Mesendoderm (in vitro differentiated cells): ENCODE measurements at regions not wholly inside any gene's neighbourhood (a gene's known extent, or its start where the extent isn't known, plus 50 kb on each side); places are given as distances from the start of the nearest gene placed in this dataset.
A peak's percentile ranks its signal among the peaks of the same experiment; 100 is the strongest.

Experiments used
- DNase-seq: peaks from one replicate; pipeline ENCODE4 v3.0.0; 2013
- H2AK5ac ChIP-seq: 2 replicates; pipeline ENCODE4 v1.6.1; 2013; ENCODE audit warnings: low read length, inconsistent platforms
- H2BK120ac ChIP-seq: 2 replicates; pipeline ENCODE4 v1.6.1; 2013; ENCODE audit warnings: low read depth, mild to moderate bottlenecking, low read length, moderate library complexity, mixed read lengths
- H2BK15ac ChIP-seq: replicated peaks from 2 replicates; pipeline ENCODE4 v1.6.1; 2013; ENCODE audit warnings: low read depth, mild to moderate bottlenecking, moderate library complexity
- H2BK5ac ChIP-seq: 2 replicates; pipeline ENCODE4 v1.6.1; 2013; ENCODE audit warnings: low read length, inconsistent platforms
- H3K18ac ChIP-seq: 2 replicates; pipeline ENCODE4 v1.6.1; 2013; ENCODE audit warnings: mild to moderate bottlenecking, low read length, mixed read lengths
- H3K23ac ChIP-seq: one replicate; pipeline ENCODE4 v1.6.1; 2013; ENCODE audit warnings: low read length
- H3K27ac ChIP-seq: 2 replicates; pipeline ENCODE4 v1.5.1; 2013; ENCODE audit warnings: low read depth, mild to moderate bottlenecking, inconsistent platforms, low read length, moderate library complexity
- H3K27me3 ChIP-seq: 2 replicates; pipeline ENCODE4 v1.6.1; 2013; ENCODE audit warnings: low read length, control low read depth, mild to moderate bottlenecking, inconsistent platforms; ENCODE audit not compliant: insufficient read depth, poor library complexity
- H3K36me3 ChIP-seq: 2 replicates; pipeline ENCODE4 v1.6.1; 2013; ENCODE audit warnings: low read length, inconsistent platforms; ENCODE audit not compliant: control insufficient read depth, insufficient read depth
- H3K4ac ChIP-seq: one replicate; pipeline ENCODE4 v1.6.1; 2013; ENCODE audit warnings: low read depth, mild to moderate bottlenecking, low read length, moderate library complexity
- H3K4me1 ChIP-seq: 2 replicates; pipeline ENCODE4 v1.6.1; 2013; ENCODE audit warnings: low read depth, low read length, inconsistent platforms; ENCODE audit not compliant: control insufficient read depth
- H3K4me2 ChIP-seq: 2 replicates; pipeline ENCODE4 v1.6.1; 2013; ENCODE audit warnings: low read length
- H3K4me3 ChIP-seq: 2 replicates; pipeline ENCODE4 v1.5.1; 2013; ENCODE audit warnings: mild to moderate bottlenecking, low read length
- H3K56ac ChIP-seq: one replicate; pipeline ENCODE4 v1.6.1; 2013; ENCODE audit warnings: low read length
- H3K79me1 ChIP-seq: 2 replicates; pipeline ENCODE4 v1.6.1; 2013; ENCODE audit warnings: low read length, inconsistent platforms
- H3K79me2 ChIP-seq: 2 replicates; pipeline ENCODE4 v1.6.1; 2013; ENCODE audit warnings: mild to moderate bottlenecking, low read length; ENCODE audit not compliant: control insufficient read depth, insufficient read depth
- H3K9ac ChIP-seq: 2 replicates; pipeline ENCODE4 v1.6.1; 2013; ENCODE audit warnings: low read length, inconsistent platforms
- H4K5ac ChIP-seq: one replicate; pipeline ENCODE4 v1.6.1; 2013; ENCODE audit warnings: low read length
- H4K8ac ChIP-seq: one replicate; pipeline ENCODE4 v1.6.1; 2013; ENCODE audit warnings: low read depth, mild to moderate bottlenecking, control low read depth, low read length, moderate library complexity
- WGBS: extraction: QIAGEN DNeasy Blood & Tissue Kit; methylation state at CpG from one replicate; pipeline ENCODE4 v1.1.7; 2013; ENCODE audit warnings: low lambda C conversion rate, missing lambda C conversion rate; ENCODE audit not compliant: insufficient coverage; ENCODE audit errors: extremely low coverage; 5-methylcytosine and 5-hydroxymethylcytosine counted together

DNA sequence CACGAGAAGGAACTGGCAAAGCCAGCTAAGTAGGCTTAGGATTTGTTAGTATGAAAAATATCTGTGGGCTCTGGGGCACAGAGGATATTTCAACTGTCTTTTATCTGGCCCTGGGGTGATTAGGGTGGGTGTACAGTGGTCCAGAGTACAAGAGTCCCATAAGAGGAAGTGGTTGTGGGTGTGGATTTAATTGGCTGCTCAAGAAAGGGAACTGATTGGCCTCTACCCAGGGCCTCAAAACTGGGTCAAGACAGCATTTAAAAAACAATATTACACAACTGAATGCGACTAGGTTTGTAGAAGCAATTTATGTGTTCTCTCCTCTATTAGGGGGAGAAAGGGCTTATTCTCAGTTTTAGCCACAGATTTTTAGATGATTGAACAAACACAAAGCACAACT is 1353.4 kb upstream of the WWC1 start:
- no peaks in the 10 kb centered on the region for H3K36me3 ChIP-seq
- no peak for DNase-seq
- no peak overlapping the region for H3K4me3 ChIP-seq
- no peaks in the 10 kb centered on the region for H3K79me2 ChIP-seq
- H2BK5ac ChIP-seq, result no peak overlapping the region
- no CpG with 5 or more reads among the region's 2 CpGs for WGBS
- H4K8ac ChIP-seq, result no peak overlapping the region
- H2BK15ac ChIP-seq, result no peak overlapping the region
- no peak overlapping the region for H3K4ac ChIP-seq
- H3K4me2 ChIP-seq, result no peak overlapping the region
- H4K5ac ChIP-seq, result no peak overlapping the region
- no peak overlapping the region for H2AK5ac ChIP-seq
- H3K4me1 ChIP-seq, result no peaks in the 10 kb centered on the region
- no peaks in the 10 kb centered on the region for H3K27me3 ChIP-seq
- no peak overlapping the region for H2BK120ac ChIP-seq
- H3K23ac ChIP-seq, result no peak overlapping the region
- no peak overlapping the region for H3K56ac ChIP-seq
- no peak overlapping the region for H3K9ac ChIP-seq
- H3K18ac ChIP-seq, result no peak overlapping the region
- H3K27ac ChIP-seq, result no peak overlapping the region
- no peaks in the 10 kb centered on the region for H3K79me1 ChIP-seq

DNA sequence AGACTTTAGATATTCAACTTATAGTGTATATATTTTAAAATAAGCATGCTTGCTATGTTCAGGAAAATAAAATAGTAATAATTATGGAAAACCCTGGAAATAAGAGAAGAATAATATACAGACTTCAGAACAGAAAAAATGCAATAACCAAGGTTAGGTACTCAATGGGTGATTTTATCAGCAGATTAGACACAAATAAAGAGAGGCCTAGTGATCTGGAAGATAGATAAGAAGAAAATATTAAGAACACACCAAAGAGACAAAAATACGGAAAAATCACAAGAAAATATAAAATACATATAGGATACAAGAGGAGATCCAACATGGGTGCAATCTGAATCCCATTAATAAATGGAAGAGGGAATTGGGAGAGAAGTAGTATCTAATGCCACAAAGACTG is 1348.5 kb upstream of the WWC1 start:
- H4K8ac ChIP-seq, result no peak overlapping the region
- no peak overlapping the region for H2AK5ac ChIP-seq
- H3K4me3 ChIP-seq, result no peak overlapping the region
- no peak overlapping the region for H3K27ac ChIP-seq
- H3K79me1 ChIP-seq, result no peaks in the 10 kb centered on the region
- H3K4ac ChIP-seq, result no peak overlapping the region
- no peaks in the 10 kb centered on the region for H3K4me1 ChIP-seq
- no peak overlapping the region for H3K18ac ChIP-seq
- no peak overlapping the region for H3K23ac ChIP-seq
- WGBS, result no CpG with 5 or more reads among the region's 1 CpG
- H3K56ac ChIP-seq, result no peak overlapping the region
- H4K5ac ChIP-seq, result no peak overlapping the region
- DNase-seq, result no peak
- no peak overlapping the region for H2BK5ac ChIP-seq
- H2BK120ac ChIP-seq, result no peak overlapping the region
- no peaks in the 10 kb centered on the region for H3K36me3 ChIP-seq
- H2BK15ac ChIP-seq, result no peak overlapping the region
- H3K27me3 ChIP-seq, result no peaks in the 10 kb centered on the region
- no peaks in the 10 kb centered on the region for H3K79me2 ChIP-seq
- H3K9ac ChIP-seq, result no peak overlapping the region
- H3K4me2 ChIP-seq, result no peak overlapping the region

DNA sequence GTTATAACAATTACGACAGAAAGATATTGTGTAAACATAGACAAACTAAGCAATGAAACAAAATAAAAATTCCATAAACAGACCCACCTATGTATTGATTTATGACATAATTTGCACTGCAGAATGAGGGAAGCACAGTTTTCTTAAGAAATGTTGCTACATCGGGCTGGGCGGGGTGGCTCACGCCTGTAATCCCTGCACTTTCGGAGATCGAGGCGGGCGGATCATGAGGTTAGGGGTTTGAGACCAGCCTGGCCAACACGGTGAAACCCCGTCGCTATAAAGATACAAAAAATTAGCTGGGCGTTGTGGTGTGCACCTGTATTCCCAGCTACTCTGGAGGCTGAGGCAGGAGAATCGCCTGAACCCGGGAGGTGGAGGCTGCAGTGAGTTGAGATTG is 1344.4 kb upstream of the WWC1 start:
- DNase-seq, result no peak
- H3K9ac ChIP-seq, result no peak overlapping the region
- no peaks in the 10 kb centered on the region for H3K27me3 ChIP-seq
- H3K79me2 ChIP-seq, result no peaks in the 10 kb centered on the region
- H4K5ac ChIP-seq, result no peak overlapping the region
- H2AK5ac ChIP-seq, result no peak overlapping the region
- no peaks in the 10 kb centered on the region for H3K4me1 ChIP-seq
- no peak overlapping the region for H2BK5ac ChIP-seq
- no peaks in the 10 kb centered on the region for H3K79me1 ChIP-seq
- no peak overlapping the region for H2BK15ac ChIP-seq
- WGBS, result no CpG with 5 or more reads among the region's 14 CpGs
- H3K18ac ChIP-seq, result no peak overlapping the region
- H3K4ac ChIP-seq, result no peak overlapping the region
- H2BK120ac ChIP-seq, result no peak overlapping the region
- H3K4me2 ChIP-seq, result no peak overlapping the region
- no peaks in the 10 kb centered on the region for H3K36me3 ChIP-seq
- no peak overlapping the region for H3K56ac ChIP-seq
- H3K23ac ChIP-seq, result no peak overlapping the region
- H3K4me3 ChIP-seq, result no peak overlapping the region
- H4K8ac ChIP-seq, result no peak overlapping the region
- H3K27ac ChIP-seq, result no peak overlapping the region

DNA sequence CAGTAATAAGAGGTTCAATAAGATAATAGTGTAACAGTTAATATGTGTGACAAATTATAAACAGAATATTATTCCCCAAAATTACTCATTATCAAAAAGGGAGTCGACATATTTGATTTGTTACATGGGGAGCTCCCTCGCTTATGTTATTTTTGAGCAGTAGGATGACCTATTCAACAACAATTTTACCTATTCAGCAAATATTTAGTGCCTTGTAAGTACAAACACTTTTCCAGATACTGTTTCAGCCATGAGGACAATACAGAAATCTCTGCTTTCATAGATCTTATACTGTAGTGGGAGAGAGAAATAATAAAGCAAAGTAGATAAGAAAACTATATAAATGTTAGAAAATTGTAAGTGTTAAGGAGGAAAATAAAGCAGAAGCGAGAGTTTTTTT is 1342.8 kb upstream of the WWC1 start:
- H3K4me1 ChIP-seq, result peaks cover 5% of the 10 kb centered on the region
- no peaks in the 10 kb centered on the region for H3K36me3 ChIP-seq
- no peak overlapping the region for H3K18ac ChIP-seq
- no peak overlapping the region for H2AK5ac ChIP-seq
- H4K8ac ChIP-seq, result no peak overlapping the region
- H3K27me3 ChIP-seq, result no peaks in the 10 kb centered on the region
- WGBS, result 100% methylated on average over 1 of the region's 3 CpGs
- H3K79me2 ChIP-seq, result no peaks in the 10 kb centered on the region
- H3K79me1 ChIP-seq, result no peaks in the 10 kb centered on the region
- H3K23ac ChIP-seq, result no peak overlapping the region
- H3K56ac ChIP-seq, result no peak overlapping the region
- H2BK5ac ChIP-seq, result no peak overlapping the region
- no peak overlapping the region for H3K9ac ChIP-seq
- H3K27ac ChIP-seq, result no peak overlapping the region
- H3K4me3 ChIP-seq, result no peak overlapping the region
- H3K4me2 ChIP-seq, result no peak overlapping the region
- no peak overlapping the region for H4K5ac ChIP-seq
- no peak overlapping the region for H2BK120ac ChIP-seq
- DNase-seq, result no peak
- H3K4ac ChIP-seq, result no peak overlapping the region
- no peak overlapping the region for H2BK15ac ChIP-seq

DNA sequence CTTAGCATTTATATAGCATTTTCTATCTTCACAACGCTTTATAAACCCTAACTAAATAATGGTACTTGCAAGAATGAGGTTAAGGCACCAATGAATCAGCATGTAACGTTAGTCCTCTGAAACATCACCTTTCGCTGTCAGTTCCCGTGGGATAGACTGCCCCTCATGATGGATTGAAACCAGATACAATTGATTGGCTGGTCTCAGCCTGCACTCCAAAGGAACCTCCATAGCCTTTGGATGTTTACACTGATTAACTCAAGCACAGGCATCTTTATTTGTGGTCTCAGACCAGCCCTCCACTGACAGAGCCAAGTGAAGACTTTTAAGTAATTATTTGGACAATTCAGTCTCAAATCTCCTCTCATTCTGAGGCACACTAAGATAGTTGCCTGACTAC is 1339.4 kb upstream of the WWC1 start:
- H3K18ac ChIP-seq, result no peak overlapping the region
- no CpG with 5 or more reads among the region's 4 CpGs for WGBS
- H3K4me1 ChIP-seq, result peaks cover 5% of the 10 kb centered on the region
- no peak overlapping the region for H2BK5ac ChIP-seq
- no peak overlapping the region for H3K27ac ChIP-seq
- H2BK15ac ChIP-seq, result no peak overlapping the region
- H3K4ac ChIP-seq, result no peak overlapping the region
- H3K56ac ChIP-seq, result no peak overlapping the region
- H2BK120ac ChIP-seq, result no peak overlapping the region
- no peak overlapping the region for H3K23ac ChIP-seq
- H2AK5ac ChIP-seq, result no peak overlapping the region
- no peak overlapping the region for H3K4me3 ChIP-seq
- DNase-seq, result peak; percentile 2
- no peak overlapping the region for H3K9ac ChIP-seq
- no peaks in the 10 kb centered on the region for H3K27me3 ChIP-seq
- no peak overlapping the region for H4K5ac ChIP-seq
- H4K8ac ChIP-seq, result no peak overlapping the region
- H3K4me2 ChIP-seq, result no peak overlapping the region
- H3K36me3 ChIP-seq, result no peaks in the 10 kb centered on the region
- no peaks in the 10 kb centered on the region for H3K79me1 ChIP-seq
- no peaks in the 10 kb centered on the region for H3K79me2 ChIP-seq

DNA sequence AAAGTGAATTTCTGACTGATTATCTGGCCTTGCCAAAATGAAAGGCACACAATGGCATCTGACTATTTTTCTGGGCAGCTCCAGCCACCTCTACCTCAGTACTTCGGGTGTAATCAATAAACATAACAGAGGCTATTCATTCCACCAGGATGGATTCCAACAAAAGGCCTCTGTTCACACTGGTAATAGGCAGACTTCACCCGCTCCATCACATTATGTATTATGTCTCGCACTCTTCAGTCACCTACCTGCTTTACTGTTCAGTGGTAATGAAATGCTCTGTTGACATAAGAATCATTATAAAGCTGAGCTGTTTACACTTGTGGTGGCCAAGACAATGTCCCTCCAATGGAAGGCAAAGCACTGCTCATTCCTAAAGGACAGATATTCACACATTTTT is 1333.7 kb upstream of the WWC1 start:
- H4K5ac ChIP-seq, result no peak overlapping the region
- H2BK120ac ChIP-seq, result no peak overlapping the region
- no peaks in the 10 kb centered on the region for H3K27me3 ChIP-seq
- H3K4me1 ChIP-seq, result peaks cover 6% of the 10 kb centered on the region
- no peaks in the 10 kb centered on the region for H3K79me1 ChIP-seq
- no peak overlapping the region for H3K23ac ChIP-seq
- H3K4me2 ChIP-seq, result no peak overlapping the region
- no peak overlapping the region for H2AK5ac ChIP-seq
- WGBS, result no CpG with 5 or more reads among the region's 3 CpGs
- no peak overlapping the region for H3K27ac ChIP-seq
- H3K18ac ChIP-seq, result no peak overlapping the region
- H3K9ac ChIP-seq, result no peak overlapping the region
- H4K8ac ChIP-seq, result no peak overlapping the region
- H3K36me3 ChIP-seq, result no peaks in the 10 kb centered on the region
- no peak overlapping the region for H3K56ac ChIP-seq
- H2BK15ac ChIP-seq, result no peak overlapping the region
- H3K4me3 ChIP-seq, result no peak overlapping the region
- no peak overlapping the region for H3K4ac ChIP-seq
- H2BK5ac ChIP-seq, result no peak overlapping the region
- no peaks in the 10 kb centered on the region for H3K79me2 ChIP-seq
- DNase-seq, result no peak
